HG03460 (cell line): ENCODE measurements at regions not wholly inside any gene's neighbourhood (a gene's known extent, or its start where the extent isn't known, plus 50 kb on each side); places are given as distances from the start of the nearest gene placed in this dataset.
"Not testable (repeated sequence)": the region's sequence is repeated elsewhere in the genome, so short reads cannot be mapped to it uniquely, and the experiment has no call there.

Source experiments
- ATAC-seq: cut with Tn5 transposase; IDR thresholded peaks from one replicate; pipeline ENCODE4 v1.9.1; 2021; ENCODE audit not compliant: unreplicated experiment

DNA sequence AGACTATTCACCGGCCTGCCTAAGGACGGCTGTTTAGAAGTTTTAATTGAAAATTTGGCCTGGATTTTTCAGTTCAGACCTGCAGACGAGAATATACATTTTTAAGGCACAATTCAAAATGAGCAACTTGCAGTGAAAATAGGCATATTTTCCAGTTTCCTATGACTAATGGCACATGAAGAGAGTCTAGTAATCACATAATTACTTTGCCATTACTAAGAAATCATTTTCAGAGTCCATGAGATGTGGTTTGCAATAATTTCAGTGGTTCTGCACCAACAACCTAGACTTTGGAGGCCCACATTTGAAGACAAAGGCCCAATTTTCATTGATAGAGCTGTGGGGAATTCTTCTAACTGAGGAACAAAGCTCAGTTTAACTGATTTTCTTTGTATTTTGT is 205.3 kb downstream of the SOX2 start:
- ATAC-seq, result no peak

DNA sequence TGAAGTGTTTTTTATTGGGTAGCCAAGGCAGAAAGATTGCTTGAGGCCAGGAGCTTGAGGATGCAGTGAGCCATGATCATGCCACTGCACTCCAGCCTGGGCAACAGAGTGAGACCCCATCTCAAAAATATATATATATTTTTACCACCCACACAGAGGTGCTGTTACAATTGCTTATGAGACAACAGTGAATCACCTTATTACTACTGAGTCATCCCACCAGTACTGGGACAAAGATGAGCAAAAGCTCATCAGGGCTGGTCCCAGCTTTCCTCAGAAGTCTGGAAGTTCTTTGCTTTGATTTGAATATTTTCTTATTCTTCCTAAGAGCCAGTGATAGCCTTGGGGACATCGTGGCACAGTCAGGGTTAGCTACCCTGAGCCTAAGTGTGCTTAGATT is 207.7 kb downstream of the SOX2 start:
- no peak for ATAC-seq

DNA sequence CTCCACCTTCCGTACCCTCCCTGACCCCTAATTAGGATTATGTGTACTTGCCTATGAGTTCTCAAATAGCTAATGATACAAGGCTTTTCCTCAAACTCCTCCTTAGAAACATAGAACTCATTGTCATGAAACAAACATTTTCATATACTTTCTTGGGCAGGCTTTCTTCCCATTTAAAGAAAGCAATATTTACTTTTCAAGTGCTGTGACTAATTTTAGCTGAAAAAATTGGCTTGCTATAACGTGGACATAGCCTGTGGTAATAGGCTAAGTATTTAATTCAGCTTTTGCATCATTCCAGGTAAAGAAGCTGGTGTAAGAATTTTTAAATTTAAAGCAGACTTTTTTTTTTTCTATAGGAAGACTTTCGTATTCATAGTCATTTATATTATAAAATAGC is 208.7 kb downstream of the SOX2 start:
- ATAC-seq, result no peak

DNA sequence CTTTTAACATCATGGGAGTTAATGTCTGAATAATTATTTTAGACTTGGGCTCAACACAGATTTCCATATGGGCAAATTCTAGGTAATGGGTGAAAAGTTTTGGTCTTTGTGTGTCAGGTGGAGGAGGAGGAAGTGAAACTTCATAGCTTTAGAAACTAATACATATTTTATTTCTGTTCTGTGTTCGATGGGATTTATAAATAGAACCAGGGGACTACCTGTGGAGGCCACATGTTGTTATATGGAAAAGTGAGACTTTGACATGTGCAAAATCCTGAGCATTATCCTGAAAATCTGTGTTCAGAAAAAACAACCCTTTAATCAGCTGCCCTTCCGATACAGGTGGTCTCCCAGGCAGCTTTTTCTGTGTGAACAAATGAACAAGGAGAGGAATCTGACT is 209.5 kb downstream of the SOX2 start:
- peak; percentile 93 for ATAC-seq

DNA sequence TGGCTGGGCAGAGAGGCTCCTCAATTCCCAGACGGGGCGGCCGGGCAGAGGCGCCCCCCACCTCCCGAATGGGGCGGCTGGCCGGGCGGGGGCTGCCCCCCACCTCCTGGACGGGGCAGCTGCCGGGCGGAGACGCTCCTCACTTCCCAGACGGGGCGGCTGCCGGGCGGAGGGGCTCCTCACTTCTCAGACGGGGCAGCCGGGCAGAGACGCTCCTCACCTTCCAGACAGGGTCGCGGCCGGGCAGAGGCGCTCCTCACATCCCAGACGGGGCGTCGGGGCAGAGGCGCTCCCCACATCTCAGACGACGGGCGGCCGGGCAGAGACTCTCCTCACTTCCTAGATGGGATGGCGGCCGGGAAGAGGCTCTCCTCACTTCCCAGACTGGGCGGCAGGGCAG is 214.1 kb downstream of the SOX2 start:
- ATAC-seq, result not testable (repeated sequence)

DNA sequence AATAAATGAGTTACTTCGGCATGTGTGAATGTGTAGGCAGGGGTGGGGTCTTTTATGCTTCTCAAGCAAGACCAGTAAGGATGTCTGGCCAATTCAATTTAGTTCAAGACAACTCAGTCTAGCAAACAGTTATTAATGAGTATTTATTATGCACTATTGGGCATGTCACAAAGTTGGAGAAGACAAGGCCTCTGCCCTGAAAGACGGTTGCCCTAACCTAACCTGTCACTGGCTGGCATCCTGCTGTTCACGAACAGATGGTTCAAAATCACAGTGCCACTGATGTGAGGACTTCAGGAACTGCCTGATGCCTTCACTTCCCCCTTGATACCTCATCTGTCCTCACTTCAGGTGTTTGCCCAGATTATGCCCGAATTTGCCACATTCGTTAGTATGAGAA is 217.8 kb downstream of the SOX2 start:
- no peak for ATAC-seq

DNA sequence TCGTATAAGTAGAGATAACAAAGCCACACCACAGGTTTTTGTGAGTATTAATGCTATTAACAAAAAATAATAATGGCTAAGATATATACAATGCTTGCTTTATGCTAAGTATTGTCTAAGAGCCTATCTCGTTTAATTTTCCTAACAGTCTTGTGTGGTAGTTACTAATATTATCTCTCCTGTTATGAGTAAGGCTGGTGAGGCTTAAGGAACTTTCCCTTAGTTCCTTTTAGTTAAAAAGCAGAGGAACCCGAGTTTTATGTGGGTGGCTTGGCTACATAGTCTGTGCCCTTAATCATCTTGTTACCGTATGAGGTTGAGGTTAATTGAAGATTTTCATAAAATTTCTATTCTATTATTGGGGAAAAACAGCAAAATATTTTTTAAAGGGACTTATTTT is 218.4 kb downstream of the SOX2 start:
- ATAC-seq, result no peak

DNA sequence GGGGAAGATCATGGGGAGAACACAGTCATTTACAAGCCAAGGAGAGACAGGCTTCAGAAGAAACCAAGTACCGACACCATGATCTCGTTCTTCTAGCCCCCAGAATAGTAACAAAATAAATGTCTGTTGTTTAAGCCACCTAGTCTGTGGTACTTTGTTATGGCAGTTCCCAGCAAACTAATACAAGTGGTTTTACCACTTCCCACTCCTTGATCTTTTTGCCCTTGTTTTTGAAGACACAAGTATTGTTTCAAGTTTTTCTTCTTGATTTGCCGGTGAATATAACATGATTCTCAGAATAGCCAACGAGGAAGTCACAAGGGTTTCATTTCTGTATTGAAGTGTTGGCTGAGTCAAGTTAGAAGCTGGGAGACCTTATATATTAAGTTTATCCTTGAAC is 220.3 kb downstream of the SOX2 start:
- no peak for ATAC-seq

DNA sequence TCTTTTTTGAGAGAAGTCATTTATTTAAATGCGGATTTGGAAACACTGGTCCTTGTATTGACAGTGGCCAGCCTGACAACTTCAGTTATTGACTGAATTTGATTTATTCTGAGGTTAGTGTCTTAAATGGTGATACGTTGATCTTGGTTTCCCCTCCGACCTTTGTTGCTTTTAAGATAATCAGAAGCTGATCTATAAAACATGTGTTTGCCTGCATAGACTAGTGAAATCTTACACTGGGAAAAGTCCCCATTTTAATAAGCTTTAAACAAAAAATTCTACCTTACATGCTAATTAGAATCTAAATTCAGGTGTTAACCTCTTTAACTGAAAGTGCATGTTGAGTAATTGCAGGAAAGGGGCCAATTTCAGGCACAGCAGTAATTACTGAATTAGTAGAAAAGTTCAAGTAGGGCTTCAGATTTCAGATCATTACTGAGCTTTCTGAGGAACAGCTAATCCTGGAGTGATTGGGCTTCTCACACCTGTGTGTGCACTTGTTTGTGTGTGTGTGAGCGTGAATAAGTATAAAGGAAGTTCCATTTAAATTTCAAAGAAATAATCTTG is 221.4 kb downstream of the SOX2 start:
- no peak for ATAC-seq

DNA sequence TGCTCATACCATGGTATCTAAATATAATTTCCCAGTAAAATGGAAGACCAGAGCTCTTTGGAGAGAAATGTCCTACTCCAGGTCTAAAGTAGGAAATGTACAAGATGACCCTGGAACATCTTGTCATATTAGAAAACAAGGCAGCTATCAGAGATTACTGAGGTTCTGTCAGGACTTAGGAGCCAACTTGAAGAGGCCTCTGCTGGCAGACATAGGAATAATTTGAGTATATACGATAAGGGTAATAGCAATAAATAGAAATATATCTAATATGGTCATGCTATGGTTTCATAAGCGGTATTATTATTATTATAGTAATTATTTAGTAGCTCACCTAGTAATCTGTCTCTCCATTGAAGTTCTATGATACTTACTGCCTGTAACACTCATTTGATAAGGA is 224.2 kb downstream of the SOX2 start:
- ATAC-seq, result no peak

DNA sequence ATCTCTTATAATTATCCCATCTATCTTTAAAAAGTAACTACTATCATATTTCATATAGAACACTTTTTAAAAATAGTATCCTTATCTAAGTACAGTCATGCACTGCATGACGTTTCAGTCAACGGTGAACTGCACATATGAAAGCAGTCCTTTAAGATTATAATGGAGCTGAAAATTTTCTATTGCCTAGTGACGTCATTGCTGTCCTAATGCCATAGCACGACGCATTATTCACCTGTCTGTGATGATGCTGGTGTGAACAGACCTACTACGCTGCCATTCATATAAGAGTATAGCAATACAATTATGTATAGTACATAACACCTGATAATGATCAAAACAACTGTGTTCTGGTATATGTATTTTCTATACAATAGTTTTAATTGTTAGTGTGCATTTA is 225.0 kb downstream of the SOX2 start:
- no peak for ATAC-seq

DNA sequence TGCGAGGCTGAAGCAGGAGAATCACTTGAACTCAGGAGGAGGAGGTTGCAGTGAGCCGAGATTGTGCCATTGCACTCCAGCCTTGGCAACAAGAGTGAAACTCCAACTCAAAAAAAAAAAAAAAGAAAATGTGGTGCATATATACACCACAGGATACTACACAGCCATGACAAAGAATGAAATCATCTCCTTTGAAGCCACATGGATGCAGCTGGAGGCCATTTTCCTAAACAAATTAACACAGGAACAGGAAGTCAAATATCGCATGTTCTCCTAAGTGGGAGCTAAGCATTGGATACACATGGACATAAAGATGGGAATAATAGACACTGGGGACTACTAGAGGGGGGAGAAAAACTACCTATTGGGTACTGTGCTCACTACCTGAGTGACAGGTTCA is 226.9 kb downstream of the SOX2 start:
- ATAC-seq, result not testable (repeated sequence)

DNA sequence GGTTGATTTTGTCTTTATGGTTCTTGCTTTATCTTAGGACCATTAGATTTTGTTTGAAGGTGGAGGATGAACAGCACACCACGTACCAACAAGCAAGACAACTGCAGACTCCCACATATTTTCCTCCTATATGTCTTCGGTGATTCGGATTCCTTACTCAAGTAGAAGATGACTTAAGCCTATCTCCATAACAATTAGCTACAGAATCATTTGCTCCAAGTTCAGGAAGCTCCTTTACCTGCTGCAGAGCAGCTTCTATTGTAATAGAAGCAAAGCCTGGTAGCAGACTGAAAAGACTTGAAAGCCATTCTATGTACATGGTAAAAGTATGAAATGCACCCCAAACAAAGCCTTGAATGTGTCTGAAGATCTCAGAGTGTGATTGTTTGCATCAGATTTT is 229.0 kb downstream of the SOX2 start:
- ATAC-seq, result no peak

DNA sequence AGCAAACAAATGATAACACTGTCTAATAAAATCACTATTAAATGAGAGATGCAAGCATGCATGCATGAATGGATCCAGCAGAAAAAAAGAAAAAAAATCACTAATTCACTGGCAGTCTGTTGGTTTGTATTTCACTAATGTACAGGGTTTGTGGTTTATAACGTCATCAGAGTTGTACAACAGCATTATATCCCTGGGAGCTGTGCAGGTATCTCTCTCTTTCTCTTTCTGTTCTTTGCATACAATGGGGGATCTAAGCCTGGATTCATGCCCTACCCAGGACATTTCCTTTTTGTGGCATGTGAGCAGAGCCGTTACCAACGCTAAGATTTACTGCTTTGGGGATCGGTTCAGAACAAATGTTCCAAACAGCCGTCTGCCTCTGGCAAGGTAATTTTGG is 229.5 kb downstream of the SOX2 start:
- no peak for ATAC-seq

DNA sequence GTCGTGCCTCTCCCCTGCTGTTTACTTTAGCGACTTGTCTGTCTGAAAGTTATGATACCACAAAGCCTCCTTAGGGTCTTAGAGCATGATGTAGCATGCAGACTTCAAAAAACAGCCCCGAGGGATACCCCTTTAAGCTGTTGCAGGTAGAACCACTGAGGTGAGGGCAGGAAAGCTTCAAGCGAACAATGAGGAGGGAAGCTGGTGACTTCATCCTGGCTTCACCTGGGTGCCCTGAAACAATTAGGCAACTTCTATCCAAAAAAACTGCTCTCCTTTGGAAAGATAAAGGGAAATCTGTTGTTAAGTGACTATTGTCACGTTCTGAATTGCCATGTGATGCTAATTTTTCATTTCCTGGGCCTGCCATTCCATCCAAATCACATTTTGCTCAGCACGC is 231.6 kb downstream of the SOX2 start:
- ATAC-seq, result no peak

DNA sequence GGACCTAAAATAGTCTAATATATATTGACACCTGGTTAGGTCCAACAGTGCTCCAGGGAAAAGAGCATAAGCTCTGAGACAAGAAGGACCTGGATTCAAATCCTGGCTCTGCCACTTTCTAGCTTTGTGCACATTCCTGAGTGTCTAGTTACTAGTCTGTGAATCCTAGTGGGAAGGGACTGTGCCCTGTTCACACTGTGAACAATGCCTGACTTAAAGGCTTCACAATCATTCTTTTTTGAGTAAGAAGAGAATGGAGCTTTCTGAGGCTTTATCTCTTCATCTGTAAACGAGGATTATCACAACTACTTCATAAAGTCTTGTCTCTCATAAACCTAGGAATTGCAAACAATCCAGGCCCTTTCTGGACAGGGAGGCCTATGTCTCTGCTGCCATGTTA is 235.9 kb downstream of the SOX2 start:
- no peak for ATAC-seq

DNA sequence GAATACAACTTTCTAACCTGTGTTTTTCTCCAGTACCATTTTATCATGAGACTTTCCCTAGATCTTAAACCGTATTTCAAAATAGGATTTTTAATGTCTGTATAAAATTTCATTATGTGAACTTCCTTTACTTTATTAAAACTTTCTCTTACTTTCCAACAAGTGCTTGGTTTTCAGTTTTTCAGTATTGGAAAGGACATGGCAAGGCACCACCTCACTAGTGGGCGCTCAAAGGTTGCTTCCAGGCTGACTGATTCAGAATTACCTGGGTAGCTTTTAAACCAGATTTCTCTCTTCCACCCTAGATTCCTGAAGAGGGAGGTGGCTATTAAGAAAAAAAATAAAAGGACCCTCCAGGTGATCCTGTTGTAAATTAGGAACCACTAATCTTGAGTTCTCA is 236.6 kb downstream of the SOX2 start:
- ATAC-seq, result no peak

DNA sequence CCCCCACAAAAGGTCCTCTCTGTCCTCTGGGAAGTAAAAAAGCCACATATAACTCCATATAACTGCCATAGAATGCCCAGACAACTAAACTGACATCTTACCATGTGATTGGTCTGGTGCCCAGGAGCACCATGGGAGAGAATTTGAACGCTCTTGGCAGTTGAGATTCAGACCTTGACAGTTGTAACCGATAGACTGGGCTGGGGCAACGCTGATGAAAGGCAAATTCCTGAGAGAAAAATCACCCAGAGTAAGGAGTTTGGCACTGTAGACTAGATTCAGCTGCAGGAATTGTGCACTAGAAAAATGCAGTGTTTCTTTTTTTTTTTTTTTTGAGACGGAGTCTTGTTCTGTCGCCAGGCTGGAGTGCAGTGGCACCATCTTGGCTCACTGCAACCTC is 240.5 kb downstream of the SOX2 start:
- ATAC-seq, result no peak

DNA sequence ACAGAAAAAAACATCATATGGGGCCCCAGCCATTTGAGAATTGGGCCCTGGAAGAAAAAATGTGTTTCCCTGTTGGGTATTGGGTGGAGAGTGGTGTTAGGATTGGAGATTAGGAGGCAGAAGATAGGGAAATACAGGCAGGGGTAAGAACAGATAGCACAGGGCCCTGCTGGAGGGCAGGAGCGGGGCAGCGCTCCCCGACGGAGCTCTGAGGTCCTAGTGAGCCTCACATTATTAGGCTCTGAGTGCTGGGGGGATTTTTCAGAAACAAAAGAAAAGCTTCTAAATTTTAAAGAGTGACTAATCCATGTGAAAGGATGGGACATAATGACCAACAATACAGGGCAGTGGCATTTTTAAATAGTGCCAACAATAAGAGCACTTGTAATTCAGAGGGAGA is 241.2 kb downstream of the SOX2 start:
- ATAC-seq, result no peak

DNA sequence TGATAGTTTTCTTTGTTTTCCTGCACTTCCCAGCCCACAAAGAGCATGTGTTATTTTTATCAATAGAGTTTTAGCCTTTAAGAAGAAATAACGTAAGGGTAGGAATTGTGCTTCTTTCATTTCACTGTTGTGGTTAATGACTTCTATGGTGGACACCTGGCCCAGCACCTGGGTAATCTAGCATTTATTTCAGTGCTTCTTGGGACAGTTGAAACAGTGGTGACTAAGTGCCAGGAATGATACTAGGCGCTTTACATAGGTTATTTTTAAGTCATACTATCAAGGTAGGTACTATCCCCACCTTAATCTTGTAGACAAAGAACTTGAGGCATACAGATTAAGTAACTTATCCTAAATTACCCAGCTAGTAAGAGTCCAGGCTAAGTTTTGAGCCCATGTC is 243.8 kb downstream of the SOX2 start:
- ATAC-seq, result no peak

DNA sequence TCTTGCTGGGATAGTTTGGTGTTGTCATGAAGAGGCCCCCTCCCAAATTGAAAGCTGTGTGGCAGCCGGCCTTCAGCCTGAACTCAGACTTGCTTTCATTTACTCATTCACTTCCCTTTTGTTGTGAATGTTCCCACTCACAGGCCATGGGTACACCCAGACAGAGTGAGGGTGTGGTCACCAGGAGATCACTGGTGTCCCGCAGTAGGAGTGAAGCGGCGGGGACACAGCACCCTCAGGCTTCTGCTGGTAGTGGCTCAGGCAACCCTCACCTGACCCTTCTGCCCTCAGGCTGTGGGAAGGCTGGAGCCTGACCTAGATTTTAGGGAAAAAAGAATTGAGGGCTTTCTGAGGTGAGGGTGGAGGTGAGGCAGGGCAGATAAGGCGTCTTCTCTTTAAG is 244.4 kb downstream of the SOX2 start:
- ATAC-seq, result no peak

DNA sequence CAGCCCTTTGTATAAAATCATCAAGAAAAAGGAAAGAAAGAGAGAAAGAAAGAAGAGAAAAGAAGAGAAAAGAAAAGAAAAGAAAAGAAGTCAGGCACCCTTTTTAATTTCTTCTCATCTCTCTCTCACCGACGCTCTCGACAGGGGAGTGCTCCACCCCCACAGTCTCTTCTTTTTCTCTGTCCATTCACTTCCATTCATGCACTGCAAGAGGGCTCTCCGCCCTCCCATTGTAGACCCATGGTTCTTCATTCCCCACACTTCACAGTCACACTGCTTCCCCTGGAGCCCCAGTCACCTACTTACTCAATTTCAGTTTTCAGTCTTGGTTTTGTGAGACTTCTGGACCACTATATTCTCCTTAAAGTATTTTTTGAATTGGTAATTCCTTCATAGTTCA is 254.7 kb downstream of the SOX2 start:
- no peak for ATAC-seq

DNA sequence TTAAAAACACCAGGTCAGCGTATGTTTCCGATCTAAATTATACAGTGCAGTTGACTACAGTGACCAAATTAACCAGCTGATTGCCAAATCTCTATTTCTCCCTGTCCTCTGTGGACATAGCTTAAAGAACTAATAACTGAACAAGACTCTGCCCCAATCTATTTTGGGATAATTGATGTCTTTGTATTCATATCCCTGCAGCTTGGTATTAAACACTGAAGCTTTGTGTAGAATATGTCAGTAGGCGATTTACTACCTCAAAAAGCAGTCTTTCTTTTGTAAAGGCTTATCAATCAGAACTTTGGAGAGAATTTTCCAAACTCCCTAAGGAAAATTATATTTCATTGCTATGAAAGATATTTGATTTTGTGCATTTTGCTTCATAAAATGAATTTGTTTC is 258.2 kb downstream of the SOX2 start:
- no peak for ATAC-seq

DNA sequence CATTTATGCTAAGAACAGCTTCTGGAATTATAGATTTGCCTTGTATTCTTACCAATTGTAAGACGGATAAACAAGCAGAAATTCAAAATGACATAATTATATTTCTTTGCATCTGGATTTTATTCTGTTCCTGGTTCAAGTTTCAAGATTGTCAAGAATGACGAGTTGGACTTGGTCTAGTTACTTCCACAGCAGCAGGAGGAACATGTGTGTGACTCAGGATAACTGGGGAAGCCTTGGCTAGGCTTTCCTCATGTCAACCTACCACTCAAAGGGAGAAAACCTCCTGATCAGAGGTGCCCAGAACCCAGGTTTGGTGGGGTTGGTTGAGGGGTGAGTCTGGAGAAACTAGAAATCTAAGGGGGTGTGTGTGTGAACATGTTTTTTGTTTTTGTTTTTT is 259.7 kb downstream of the SOX2 start:
- ATAC-seq, result no peak
